ENCODE measurements at regions not wholly inside any gene's neighbourhood (a gene's known extent, or its start where the extent isn't known, plus 50 kb on each side); places are given as distances from the start of the nearest gene placed in this dataset.

DNA sequence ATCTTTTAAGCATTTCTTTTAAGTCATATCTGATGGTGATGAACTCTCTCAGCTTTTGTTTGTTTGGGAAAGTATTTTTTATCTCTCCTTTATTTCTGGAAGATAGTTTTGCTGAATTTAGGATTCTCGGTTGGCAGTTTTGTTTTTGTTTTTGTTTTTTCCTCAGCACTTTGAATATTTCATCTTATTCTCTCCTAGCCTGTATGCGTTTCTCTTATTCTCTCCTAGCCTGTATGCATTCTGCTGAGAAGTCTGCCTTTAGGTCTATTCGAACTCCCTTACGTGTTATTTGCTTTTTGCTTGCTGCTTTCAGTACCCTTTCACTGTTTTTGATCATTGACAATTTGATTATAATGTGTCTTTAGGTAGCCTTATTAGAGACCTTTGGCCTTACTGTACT, 787.8 kb upstream of the FAM174A start:
- Histone ChIP-seq H2AFZ (ENCODE audit: low read length) (no peak overlapping the region), H3K36me3 (ENCODE audit: control insufficient read depth in 2 of 4, insufficient read depth in 4 of 4, low read length in 3 of 4) (no peaks in the 10 kb centered on the region), H4K8ac (ENCODE audit: extremely low read depth, insufficient read depth, low read length) (no peak overlapping the region), H3K56ac (replicated peaks; ENCODE audit: insufficient read length, low read depth, low read length) (no peak overlapping the region), H2BK12ac (ENCODE audit: low read depth, low read length) (no peak overlapping the region), H2AK5ac (ENCODE audit: low read depth, low read length) (no peak overlapping the region), H3K4me2 (ENCODE audit: insufficient read depth in 1 of 2, low read depth in 2 of 2, low read length in 2 of 2) (no peak overlapping the region), H3K4me3 (ENCODE audit: extremely low read depth in 1 of 4, insufficient read depth in 2 of 4, low read depth in 3 of 4, low read length in 4 of 4) (no peak overlapping the region), H3K23ac (ENCODE audit: insufficient read length) (no peak overlapping the region), H2BK120ac (replicated peaks; ENCODE audit: low read depth, low read length) (no peak overlapping the region), H3K9ac (replicated peaks in 1 of 4; ENCODE audit: extremely low read depth in 1 of 4, low read depth in 3 of 4, low read length in 3 of 4) (no peak overlapping the region), H2BK5ac (ENCODE audit: low read depth, low read length) (no peak overlapping the region), H4K91ac (replicated peaks; ENCODE audit: insufficient read length, low read length) (no peak overlapping the region), H3K79me2 (ENCODE audit: control insufficient read depth in 1 of 2, insufficient read depth in 2 of 2, low read length in 2 of 2) (no peaks in the 10 kb centered on the region), H2BK20ac (ENCODE audit: low read length) (no peak overlapping the region), H3K27me3 (replicated peaks in 1 of 4; ENCODE audit: control insufficient read depth in 3 of 4, extremely low read depth in 1 of 4, insufficient read depth in 3 of 4, low read length in 3 of 4) (no peaks in the 10 kb centered on the region), H3K23me2 (ENCODE audit: low read depth, low read length) (no peaks in the 10 kb centered on the region), H2BK15ac (ENCODE audit: low read length) (no peak overlapping the region), H3K4ac (replicated peaks; ENCODE audit: insufficient read length, low read depth, low read length) (no peak overlapping the region), H3K14ac (ENCODE audit: insufficient read length) (no peak overlapping the region), H4K20me1 (replicated peaks in 1 of 2; ENCODE audit: control insufficient read depth in 1 of 2, insufficient read depth in 2 of 2, low read length in 2 of 2) (no peaks in the 10 kb centered on the region), H4K5ac (ENCODE audit: insufficient read length, low read depth, low read length) (no peak overlapping the region), H3K18ac (ENCODE audit: extremely low read depth, low read length) (no peak overlapping the region), H3K4me1 (replicated peaks in 1 of 4; ENCODE audit: control insufficient read depth in 3 of 4, insufficient read depth in 4 of 4, low read length in 3 of 4) (no peaks in the 10 kb centered on the region), H3K9me3 (ENCODE audit: insufficient read depth in 2 of 2, low read depth in 1 of 2, low read length in 1 of 2) (0 out of 4 replicates have a peak, but pooled peaks cover 0 to 2% of the 10 kb centered on the region in 2 experiments), H3K27ac (ENCODE audit: low read depth, low read length) (no peak overlapping the region), H3K79me1 (ENCODE audit: low read depth, low read length) (no peaks in the 10 kb centered on the region)
- CTCF ChIA-PET (ENCODE audit: partially characterized antibody), result no interaction called here
- POLR2A ChIA-PET (ENCODE audit: partially characterized antibody), result no interaction called here
- 90% methylated on average over 4 of the region's 4 CpGs; no CpG with 5 or more reads in 1 of the 2 experiments for WGBS, 2 experiments (ENCODE audit: extremely low coverage in 1 of 2, insufficient coverage in 1 of 2, insufficient read length in 1 of 2, insufficient replicate concordance in 2 of 2, low coverage in 1 of 2, low lambda C conversion rate in 2 of 2, missing lambda C conversion rate in 1 of 2)
- TF ChIP-seq TEAD4 (IDR thresholded peaks at IDR 0.05; ENCODE audit: low read depth, low read length) (no peak), CHD1 (IDR thresholded peaks at IDR 0.05; ENCODE audit: low read depth, low read length) (no peak), SP1 (IDR thresholded peaks at IDR 0.05; ENCODE audit: low read depth, low read length) (no peak), SIN3A (conservative IDR thresholded peaks at IDR 0.05 in 1 of 2, IDR thresholded peaks at IDR 0.05 in 1 of 2; ENCODE audit: low read depth in 1 of 2, low read length in 2 of 2) (no peak), CEBPB (IDR thresholded peaks at IDR 0.05; ENCODE audit: low read depth, low read length) (no peak)
- TF ChIP-seq, protein P1, sequence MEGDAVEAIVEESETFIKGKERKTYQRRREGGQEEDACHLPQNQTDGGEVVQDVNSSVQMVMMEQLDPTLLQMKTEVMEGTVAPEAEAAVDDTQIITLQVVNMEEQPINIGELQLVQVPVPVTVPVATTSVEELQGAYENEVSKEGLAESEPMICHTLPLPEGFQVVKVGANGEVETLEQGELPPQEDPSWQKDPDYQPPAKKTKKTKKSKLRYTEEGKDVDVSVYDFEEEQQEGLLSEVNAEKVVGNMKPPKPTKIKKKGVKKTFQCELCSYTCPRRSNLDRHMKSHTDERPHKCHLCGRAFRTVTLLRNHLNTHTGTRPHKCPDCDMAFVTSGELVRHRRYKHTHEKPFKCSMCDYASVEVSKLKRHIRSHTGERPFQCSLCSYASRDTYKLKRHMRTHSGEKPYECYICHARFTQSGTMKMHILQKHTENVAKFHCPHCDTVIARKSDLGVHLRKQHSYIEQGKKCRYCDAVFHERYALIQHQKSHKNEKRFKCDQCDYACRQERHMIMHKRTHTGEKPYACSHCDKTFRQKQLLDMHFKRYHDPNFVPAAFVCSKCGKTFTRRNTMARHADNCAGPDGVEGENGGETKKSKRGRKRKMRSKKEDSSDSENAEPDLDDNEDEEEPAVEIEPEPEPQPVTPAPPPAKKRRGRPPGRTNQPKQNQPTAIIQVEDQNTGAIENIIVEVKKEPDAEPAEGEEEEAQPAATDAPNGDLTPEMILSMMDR (IDR thresholded peaks at IDR 0.05; ENCODE audit: control extremely low read depth in 1 of 3, insufficient read depth in 1 of 3, low read depth in 1 of 3, low read length in 3 of 3), result no peak
- FAIRE-seq (no peak), DNase-seq (ENCODE audit: low read depth in 1 of 2, low spot score in 2 of 2) (no peak)

All from H1 (cell line).